GM18868 (cell line): ENCODE measurements at regions not wholly inside any gene's neighbourhood (a gene's known extent, or its start where the extent isn't known, plus 50 kb on each side); places are given as distances from the start of the nearest gene placed in this dataset.

Experiments used
- ATAC-seq: cut with Tn5 transposase; IDR thresholded peaks from one replicate; pipeline ENCODE4 v1.9.1; 2021; ENCODE audit warnings: mild to moderate bottlenecking, moderate library complexity; ENCODE audit not compliant: unreplicated experiment

DNA sequence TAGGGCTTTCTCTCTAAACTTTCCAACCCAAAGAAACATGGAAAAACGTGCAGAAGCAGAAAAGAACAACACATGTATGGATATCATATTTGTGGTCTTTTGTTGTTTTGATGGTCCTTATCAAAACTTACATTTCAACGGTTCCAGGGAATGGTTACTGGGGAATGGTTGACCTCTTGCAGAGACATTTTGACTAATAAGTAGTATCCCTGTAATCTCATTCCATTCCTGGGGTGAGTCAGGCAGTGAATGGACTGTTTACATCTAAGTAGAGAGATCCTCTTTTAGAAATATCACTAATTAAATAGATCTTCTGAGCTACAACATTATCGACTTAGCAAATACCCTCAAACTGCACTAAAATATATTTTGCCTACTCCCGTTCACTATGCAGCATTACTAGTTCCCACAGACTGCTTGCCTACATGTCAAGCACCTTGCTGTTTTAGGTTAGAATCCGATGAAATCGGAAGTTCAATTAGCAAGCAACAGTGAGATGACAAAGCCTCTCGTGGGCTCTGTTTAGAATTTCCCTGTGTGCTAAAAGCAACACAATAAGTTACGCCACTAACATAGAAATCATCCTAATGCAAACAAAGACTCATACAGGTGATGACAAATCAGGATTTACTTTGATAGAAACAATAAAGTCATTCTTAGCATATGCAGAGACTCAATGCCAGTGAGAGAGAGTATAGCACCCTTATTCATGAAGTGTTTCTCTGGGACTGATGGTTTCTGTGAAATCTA lies 797.7 kb upstream of the ARGLU1 start:
- no peak for ATAC-seq

DNA sequence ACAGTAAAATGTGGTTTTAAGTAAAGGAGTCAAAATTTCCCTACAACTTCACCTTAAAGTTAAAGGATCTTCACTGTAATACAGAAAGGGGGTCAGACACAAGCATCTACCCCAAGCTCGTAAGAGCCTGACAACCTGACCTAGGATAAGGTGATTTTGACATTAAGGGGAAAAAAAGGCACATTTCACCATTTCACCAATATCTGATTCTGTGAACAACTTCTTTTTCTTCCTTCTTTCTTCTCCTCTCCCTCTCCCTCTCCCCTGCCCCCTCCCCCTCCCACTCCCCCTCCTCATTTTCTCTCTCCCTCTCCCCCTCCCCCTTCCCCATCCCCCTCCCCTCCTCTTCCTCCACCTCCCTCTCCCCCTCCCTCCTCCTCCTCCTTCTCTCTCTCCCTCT lies 796.7 kb upstream of the ARGLU1 start:
- no peak for ATAC-seq

DNA sequence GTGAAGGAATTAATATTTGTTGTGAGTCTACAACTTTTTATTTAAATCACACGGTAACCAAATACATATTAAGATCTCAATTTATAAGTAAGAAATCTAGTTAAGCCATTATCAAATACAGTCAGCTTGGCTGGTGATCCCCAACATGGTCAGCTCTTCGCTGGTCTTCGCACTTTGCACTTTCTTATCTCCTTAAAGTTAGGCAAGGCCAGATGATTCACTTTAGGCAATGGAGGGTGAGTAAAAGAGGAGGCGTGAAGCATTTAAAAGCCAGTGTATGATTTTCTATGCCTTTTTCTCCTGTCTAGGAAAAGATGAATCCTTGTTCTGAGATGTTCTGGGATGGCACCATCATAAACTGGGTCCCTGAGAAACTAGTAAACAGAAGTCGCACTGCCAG lies 793.7 kb upstream of the ARGLU1 start:
- no peak for ATAC-seq

DNA sequence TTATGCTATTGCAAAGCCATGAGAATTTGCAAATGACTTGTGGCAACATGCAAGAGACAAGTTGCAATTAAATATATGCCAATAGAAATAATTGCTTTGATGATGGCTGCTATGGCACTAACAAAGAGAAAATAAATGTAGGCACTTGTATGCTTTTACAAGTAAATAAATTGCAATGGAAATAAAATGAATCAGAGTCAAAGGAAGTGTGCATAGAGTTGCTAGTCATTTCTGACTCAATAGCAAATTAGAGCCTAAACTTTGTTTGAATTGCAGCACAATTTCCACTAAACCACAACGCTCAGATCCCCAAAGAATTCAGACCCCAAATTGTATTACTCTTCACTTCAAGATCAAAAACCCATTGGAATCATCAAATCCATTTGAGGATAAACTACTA lies 792.1 kb upstream of the ARGLU1 start:
- no peak for ATAC-seq

DNA sequence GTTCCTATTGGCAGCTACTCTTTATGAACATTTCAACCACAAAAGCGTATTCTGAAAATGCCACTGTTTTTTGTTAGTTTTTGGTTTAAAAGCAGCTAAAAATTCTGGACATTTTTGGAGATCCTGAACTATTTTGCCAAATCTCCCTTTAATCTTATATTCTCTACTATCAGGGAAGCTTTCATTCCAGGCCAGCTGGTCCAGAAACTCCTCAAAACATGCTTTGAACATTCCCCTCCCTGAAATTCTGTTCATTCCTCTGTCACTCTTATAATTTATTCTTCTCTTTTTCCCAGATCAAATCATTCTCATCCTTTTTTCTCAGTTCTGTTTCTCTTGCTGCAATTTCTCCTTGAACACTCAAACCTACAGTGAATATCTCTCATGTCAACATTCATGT lies 790.9 kb upstream of the ARGLU1 start:
- ATAC-seq: no peak

DNA sequence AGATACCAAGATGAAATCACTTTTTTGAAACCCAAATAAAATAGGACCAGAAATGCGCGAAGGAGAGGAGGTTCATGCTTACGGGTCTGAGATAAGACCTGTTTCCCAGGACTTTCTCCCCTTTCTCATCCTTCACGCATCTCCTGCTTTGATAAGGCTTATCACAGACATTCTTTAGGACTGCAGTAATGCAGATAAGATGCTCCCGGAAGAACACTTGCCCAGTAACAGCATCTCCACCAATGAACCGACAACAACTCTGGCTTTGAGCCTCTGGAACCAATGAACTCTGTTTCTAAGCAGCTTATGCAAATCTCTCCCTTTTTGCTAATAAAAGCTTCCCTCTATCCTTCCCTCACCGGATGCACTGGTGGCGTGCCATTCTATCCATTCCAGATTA lies 783.4 kb upstream of the ARGLU1 start:
- ATAC-seq: no peak

- no peak for ATAC-seq
Measured at GRCh38 chr13:107348925-107349324, 781.0 kb upstream of the ARGLU1 start.

- no peak for ATAC-seq
Measured at GRCh38 chr13:107348471-107348870, 780.5 kb upstream of the ARGLU1 start.

DNA sequence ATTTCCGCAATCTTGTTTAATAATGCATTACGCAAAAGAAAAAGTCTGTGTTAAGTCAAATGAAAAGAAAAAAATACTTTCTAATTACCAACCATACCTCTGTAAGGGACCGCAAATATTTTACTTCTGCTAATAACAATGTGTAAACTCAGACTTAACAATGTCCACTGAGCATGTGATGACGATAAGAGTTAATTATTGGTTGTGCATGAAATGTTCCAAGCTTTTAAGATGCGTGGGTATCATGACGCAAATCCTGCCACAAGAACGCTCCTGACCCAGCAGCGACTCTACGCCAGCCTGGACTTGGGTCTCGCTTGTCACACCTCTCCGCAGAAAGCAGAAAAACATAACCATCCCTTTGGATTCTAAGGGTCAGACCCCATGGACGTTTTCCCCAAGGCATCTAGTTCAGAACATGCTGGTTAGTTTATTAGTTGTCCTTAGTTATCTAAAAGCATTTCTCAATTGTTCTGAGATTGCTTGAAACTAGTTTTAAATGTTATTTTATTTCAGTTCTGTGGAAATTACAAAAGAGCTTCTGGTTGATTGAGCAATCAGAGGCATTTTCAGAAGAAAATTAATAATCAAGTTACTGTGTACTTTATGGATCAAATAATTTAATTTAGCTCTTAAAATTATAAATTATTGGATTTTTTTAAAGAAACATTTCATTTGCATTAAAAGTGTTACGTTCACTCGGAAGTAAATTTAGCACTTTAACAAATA lies 779.9 kb upstream of the ARGLU1 start:
- no peak for ATAC-seq

DNA sequence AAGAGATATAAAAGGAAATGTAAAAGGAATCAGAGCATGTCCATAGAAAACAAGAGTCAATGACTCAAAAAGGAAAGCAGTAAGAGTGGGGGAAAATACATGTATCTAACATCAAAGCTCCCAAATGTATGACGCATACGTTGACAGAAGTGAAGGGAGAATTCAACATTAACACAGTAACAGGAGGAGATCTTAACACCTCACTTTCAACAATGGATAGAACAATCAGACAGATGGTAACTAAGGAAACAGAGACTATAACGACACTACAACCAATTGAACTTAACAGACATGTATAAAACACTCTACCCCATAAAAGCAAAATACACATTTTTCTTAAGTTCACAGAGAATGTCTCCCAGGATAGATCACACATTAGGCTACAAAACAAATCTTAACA lies 774.8 kb upstream of the ARGLU1 start:
- ATAC-seq: no peak

DNA sequence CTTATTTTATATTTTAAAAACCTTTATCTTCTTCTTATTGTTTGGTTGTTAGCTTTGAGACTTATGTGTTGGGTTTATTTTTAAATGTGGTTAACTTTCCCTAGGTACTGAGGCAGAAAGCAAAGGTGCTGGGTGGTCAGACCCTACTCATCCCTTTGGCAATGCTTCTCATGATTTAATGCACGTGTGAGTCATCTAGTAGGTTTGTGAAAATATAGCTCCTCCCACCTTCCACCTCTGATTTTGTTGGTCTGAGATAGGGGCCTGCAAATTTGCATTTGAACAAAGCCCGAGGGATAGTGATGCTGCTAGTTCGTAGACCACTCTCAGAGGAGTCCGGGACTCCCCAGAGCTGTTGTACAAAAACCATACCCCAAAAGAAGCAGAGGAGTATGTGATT lies 771.3 kb upstream of the ARGLU1 start:
- ATAC-seq: no peak

- no peak for ATAC-seq
Measured at GRCh38 chr13:107332188-107332587, 764.3 kb upstream of the ARGLU1 start.

DNA sequence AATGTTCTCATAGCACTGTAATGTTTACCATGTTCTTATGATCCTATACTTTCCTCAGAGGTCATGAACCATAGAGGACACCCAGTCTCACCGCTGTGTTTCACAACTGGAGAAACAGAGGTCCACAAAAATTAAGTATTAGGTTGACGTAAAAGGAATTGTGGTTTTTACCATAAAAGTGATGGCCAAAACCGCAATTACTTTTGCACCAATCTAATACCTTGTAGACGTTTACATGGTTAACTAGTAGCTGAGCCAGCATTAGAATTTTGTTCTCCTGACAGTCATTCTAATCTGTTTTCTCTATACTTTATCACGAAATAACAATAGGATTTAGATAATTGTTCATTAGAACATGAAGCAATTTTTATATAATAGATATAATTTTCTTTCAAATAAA lies 763.4 kb upstream of the ARGLU1 start:
- ATAC-seq: no peak

GRCh38 chr13:107330484-107330883 lies 762.5 kb upstream of the ARGLU1 start:
- ATAC-seq: no peak

- ATAC-seq: no peak
Measured at GRCh38 chr13:107329991-107330390, 762.1 kb upstream of the ARGLU1 start.

DNA sequence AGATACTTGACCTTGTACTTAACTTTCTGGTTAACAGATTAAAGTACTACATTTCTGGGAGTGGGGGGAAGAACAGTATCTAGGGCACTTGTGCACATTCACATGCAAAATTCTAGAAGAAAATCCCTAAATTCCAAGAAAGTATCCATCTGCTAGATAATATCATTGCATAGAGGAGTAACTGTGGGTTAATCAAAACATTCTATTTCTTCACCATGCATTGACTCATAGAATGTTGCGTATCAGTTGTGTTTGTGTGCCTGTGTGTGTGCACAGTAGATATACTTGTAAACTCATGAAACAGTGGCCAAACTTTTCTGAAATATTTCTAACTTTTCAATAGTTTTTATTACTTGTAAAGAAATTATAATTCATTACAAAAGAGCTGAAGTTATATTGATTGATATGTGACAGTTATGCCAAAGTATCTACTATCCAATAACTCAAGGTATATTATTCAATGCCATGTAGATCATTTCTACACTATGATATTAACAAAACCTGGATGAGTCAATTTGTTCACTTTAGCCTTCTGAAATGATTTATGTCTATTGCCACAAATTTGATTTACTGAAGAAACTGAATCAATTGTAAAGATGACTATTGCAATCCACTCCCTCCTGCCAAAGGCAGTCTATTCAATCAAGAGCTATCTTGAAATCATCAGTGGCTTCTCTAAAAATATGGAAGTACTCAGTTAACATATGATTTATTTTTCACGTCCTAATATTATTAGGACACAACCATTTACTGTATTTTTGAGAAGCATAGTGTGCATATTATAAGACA lies 756.7 kb upstream of the ARGLU1 start:
- ATAC-seq: no peak

DNA sequence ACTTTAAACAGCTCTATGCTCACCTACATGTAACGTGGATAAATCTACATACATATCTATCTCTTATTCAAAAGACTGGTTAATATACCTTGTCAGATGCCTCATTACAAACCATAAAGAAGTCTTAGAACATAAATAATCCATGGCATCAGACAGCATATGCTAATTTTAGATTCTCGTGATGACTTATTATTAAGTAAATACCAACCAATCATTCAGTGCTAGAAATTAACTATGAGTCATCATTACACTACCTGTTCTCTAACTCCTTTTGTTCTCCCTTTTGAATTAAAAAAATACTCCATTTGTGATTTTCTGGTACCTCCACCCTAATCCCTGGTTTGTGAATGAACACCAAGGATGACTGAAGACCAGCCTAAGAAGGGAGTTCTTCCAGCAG lies 754.3 kb upstream of the ARGLU1 start:
- no peak for ATAC-seq

GRCh38 chr13:107305178-107305577 lies 737.2 kb upstream of the ARGLU1 start:
- no peak for ATAC-seq

- no peak for ATAC-seq
Measured at GRCh38 chr13:107301724-107302374, 733.9 kb upstream of the ARGLU1 start.

GRCh38 chr13:107299717-107300116 lies 731.8 kb upstream of the ARGLU1 start:
- ATAC-seq: no peak

GRCh38 chr13:107296804-107297203 lies 728.9 kb upstream of the ARGLU1 start:
- ATAC-seq: no peak
